Fibroblast of lung (primary cell): ENCODE measurements at regions not wholly inside any gene's neighbourhood (a gene's known extent, or its start where the extent isn't known, plus 50 kb on each side); places are given as distances from the start of the nearest gene placed in this dataset.

Source experiments
- DNase-seq, 2 donors: peaks; one replicate each; pipeline versions ENCODE4 v3.0.0 to v3.0.0-alpha.2; 2010; ENCODE audit warnings: low read depth in 2 of 2
- H2AFZ ChIP-seq: 2 replicates; pipeline ENCODE4 v1.5.1; 2012; ENCODE audit warnings: low read length, control low read depth, inconsistent platforms
- H3K27ac ChIP-seq: 2 replicates; pipeline ENCODE4 v1.5.1; 2011; ENCODE audit warnings: low read length, control low read depth; ENCODE audit not compliant: insufficient read depth
- H3K27me3 ChIP-seq: 2 replicates; pipeline ENCODE4 v1.5.1; 2011; ENCODE audit warnings: mild to moderate bottlenecking, low read length; ENCODE audit not compliant: control insufficient read depth, insufficient read depth
- H3K36me3 ChIP-seq: 2 replicates; pipeline ENCODE4 v1.5.1; 2011; ENCODE audit warnings: low read length; ENCODE audit not compliant: control insufficient read depth, insufficient read depth
- H3K4me1 ChIP-seq: 2 replicates; pipeline ENCODE4 v1.5.1; 2011; ENCODE audit warnings: low read length; ENCODE audit not compliant: control insufficient read depth, insufficient read depth; ENCODE audit errors: extremely low read depth
- H3K4me2 ChIP-seq: 2 replicates; pipeline ENCODE4 v1.5.1; 2011; ENCODE audit warnings: low read length, control low read depth; ENCODE audit not compliant: insufficient read depth; ENCODE audit errors: extremely low read depth
- H3K4me3 ChIP-seq, 4 experiments: fragments of 200-600 bp in 1 of 4; sonication (generic) in 1 of 4; replicated peaks in 1 of 4; 2 replicates each; pipeline ENCODE4 v1.5.1; 2011 to 2016; ENCODE audit warnings: low read length in 4 of 4, low read depth in 3 of 4, mild to moderate bottlenecking in 3 of 4, control low read depth in 2 of 4, inconsistent platforms in 1 of 4, mixed read lengths in 1 of 4; ENCODE audit not compliant: insufficient read depth in 1 of 4; ENCODE audit errors: control extremely low read depth in 1 of 4
- H3K79me2 ChIP-seq: 2 replicates; pipeline ENCODE4 v1.5.1; 2012; ENCODE audit warnings: mild to moderate bottlenecking, low read length, inconsistent platforms; ENCODE audit not compliant: control insufficient read depth, insufficient read depth
- H3K9ac ChIP-seq: 2 replicates; pipeline ENCODE4 v1.5.1; 2011; ENCODE audit warnings: mild to moderate bottlenecking, low read length, control low read depth; ENCODE audit not compliant: insufficient read depth
- H3K9me3 ChIP-seq: 2 replicates; pipeline ENCODE4 v1.5.1; 2012; ENCODE audit warnings: low read depth, low read length; ENCODE audit not compliant: control insufficient read depth, insufficient read depth
- H4K20me1 ChIP-seq: 2 replicates; pipeline ENCODE4 v1.5.1; 2011; ENCODE audit warnings: low read length; ENCODE audit not compliant: control insufficient read depth, insufficient read depth; ENCODE audit errors: extremely low read depth
- CTCF ChIP-seq, 2 donors: IDR thresholded peaks in 1 of 2; conservative IDR thresholded peaks in 1 of 2; 1 replicate in 1 of 2; 2 replicates in 1 of 2; pipeline ENCODE4 v1.5.1; 2011 to 2012; ENCODE audit warnings: low read length in 2 of 2, control low read depth in 1 of 2, inconsistent platforms in 1 of 2, low read depth in 1 of 2, mild to moderate bottlenecking in 1 of 2
- EZH2 ChIP-seq: IDR thresholded peaks from 2 replicates; pipeline ENCODE4 v1.5.1; 2012; ENCODE audit warnings: low read length, control low read depth, mild to moderate bottlenecking; ENCODE audit errors: missing control alignments

GRCh38 chr4:163901319-163901718 is 406.8 kb downstream of the TMA16 start:
- Histone ChIP-seq H3K27me3 (no peaks in the 10 kb centered on the region), H3K36me3 (no peaks in the 10 kb centered on the region), H3K4me2 (no peak overlapping the region), H2AFZ (no peak overlapping the region), H4K20me1 (no peaks in the 10 kb centered on the region), H3K9me3 (no peaks in the 10 kb centered on the region), H3K4me1 (no peaks in the 10 kb centered on the region), H3K79me2 (no peaks in the 10 kb centered on the region), H3K27ac (no peak overlapping the region), H3K9ac (no peak overlapping the region), H3K4me3 (no peak overlapping the region)
- DNase-seq: no peak
- no peak for TF ChIP-seq CTCF (conservative IDR thresholded peaks at IDR 0.05 in 1 of 2, IDR thresholded peaks at IDR 0.05 in 1 of 2; ENCODE audit: low read depth in 1 of 2, low read length in 2 of 2)
- TF ChIP-seq EZH2: no peak

GRCh38 chr4:163902417-163902816 is 407.9 kb downstream of the TMA16 start:
- Histone ChIP-seq H2AFZ (no peak overlapping the region), H3K4me2 (no peak overlapping the region), H3K4me1 (no peaks in the 10 kb centered on the region), H3K79me2 (no peaks in the 10 kb centered on the region), H3K27me3 (no peaks in the 10 kb centered on the region), H3K36me3 (no peaks in the 10 kb centered on the region), H4K20me1 (no peaks in the 10 kb centered on the region), H3K4me3 (no peak overlapping the region), H3K9ac (no peak overlapping the region), H3K9me3 (no peaks in the 10 kb centered on the region), H3K27ac (no peak overlapping the region)
- no peak for DNase-seq
- TF ChIP-seq EZH2: no peak
- no peak for TF ChIP-seq CTCF (conservative IDR thresholded peaks at IDR 0.05 in 1 of 2, IDR thresholded peaks at IDR 0.05 in 1 of 2; ENCODE audit: low read depth in 1 of 2, low read length in 2 of 2)

- DNase-seq: peak in 1 of 2 donors; percentile 45
- H3K27ac ChIP-seq: no peak overlapping the region
Observed at GRCh38 chr4:163911891-163912290, 417.4 kb downstream of the TMA16 start.

More at GRCh38 chr4:163911891-163912290, 417.4 kb downstream of the TMA16 start:
- Histone ChIP-seq H3K9me3 (no peaks in the 10 kb centered on the region), H3K79me2 (no peaks in the 10 kb centered on the region), H4K20me1 (no peaks in the 10 kb centered on the region), H3K4me1 (no peaks in the 10 kb centered on the region), H3K4me3 (no peak overlapping the region), H3K27me3 (no peaks in the 10 kb centered on the region), H3K9ac (no peak overlapping the region), H3K4me2 (no peak overlapping the region), H2AFZ (no peak overlapping the region), H3K36me3 (no peaks in the 10 kb centered on the region)
- TF ChIP-seq EZH2: no peak
- TF ChIP-seq CTCF (conservative IDR thresholded peaks at IDR 0.05 in 1 of 2, IDR thresholded peaks at IDR 0.05 in 1 of 2; ENCODE audit: low read depth in 1 of 2, low read length in 2 of 2): no peak
